OCI-LY1 (cell line): ENCODE measurements at regions not wholly inside any gene's neighbourhood (a gene's known extent, or its start where the extent isn't known, plus 50 kb on each side); places are given as distances from the start of the nearest gene placed in this dataset.

Experiments
- EZH2 ChIP-seq: fragments of 200-600 bp; sonication (generic), shearing (Covaris generic); IDR thresholded peaks from 2 replicates; pipeline ENCODE4 v1.8.0; 2017; ENCODE audit warnings: borderline replicate concordance, mixed run types, mild to moderate bottlenecking, antibody characterized with exemption, low read length, moderate library complexity, mixed read lengths
- TF ChIP-seq, protein P1 (sequence below): fragments of 200-600 bp; sonication (generic), shearing (Covaris generic); IDR thresholded peaks from 2 replicates; pipeline ENCODE4 v1.5.1; 2017; ENCODE audit warnings: mild to moderate bottlenecking, antibody characterized with exemption, low read length, moderate library complexity, mixed read lengths

DNA sequence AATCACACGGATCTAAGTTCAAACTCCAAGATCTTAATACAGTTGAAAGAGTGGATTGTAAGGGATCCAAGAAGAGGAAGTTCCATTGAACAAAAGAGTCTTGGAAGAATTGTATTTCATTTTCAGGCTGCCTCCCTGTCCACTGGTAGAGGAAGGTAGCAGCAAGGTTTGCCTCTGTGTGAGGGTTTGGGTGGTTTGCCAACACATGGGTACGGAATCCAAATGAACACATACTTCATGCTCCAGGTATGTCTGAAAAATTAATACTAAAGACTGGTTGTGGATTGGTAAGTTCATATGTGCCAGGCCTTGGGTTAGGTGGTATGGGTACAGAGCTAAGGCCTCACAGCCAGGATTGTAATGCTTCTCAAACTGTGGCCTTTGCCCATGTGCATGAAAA, 523.6 kb upstream of the BOD1L1 start:
- TF ChIP-seq, protein P1, sequence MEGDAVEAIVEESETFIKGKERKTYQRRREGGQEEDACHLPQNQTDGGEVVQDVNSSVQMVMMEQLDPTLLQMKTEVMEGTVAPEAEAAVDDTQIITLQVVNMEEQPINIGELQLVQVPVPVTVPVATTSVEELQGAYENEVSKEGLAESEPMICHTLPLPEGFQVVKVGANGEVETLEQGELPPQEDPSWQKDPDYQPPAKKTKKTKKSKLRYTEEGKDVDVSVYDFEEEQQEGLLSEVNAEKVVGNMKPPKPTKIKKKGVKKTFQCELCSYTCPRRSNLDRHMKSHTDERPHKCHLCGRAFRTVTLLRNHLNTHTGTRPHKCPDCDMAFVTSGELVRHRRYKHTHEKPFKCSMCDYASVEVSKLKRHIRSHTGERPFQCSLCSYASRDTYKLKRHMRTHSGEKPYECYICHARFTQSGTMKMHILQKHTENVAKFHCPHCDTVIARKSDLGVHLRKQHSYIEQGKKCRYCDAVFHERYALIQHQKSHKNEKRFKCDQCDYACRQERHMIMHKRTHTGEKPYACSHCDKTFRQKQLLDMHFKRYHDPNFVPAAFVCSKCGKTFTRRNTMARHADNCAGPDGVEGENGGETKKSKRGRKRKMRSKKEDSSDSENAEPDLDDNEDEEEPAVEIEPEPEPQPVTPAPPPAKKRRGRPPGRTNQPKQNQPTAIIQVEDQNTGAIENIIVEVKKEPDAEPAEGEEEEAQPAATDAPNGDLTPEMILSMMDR: no peak
- no peak for TF ChIP-seq EZH2
